GM12878 (cell line): ENCODE measurements at regions not wholly inside any gene's neighbourhood (a gene's known extent, or its start where the extent isn't known, plus 50 kb on each side); places are given as distances from the start of the nearest gene placed in this dataset.

Experiments
- ATAC-seq: fragments of 200-7000 bp; cut with Tn5 transposase; 3 replicates; pipeline ENCODE4 v1.9.1; 2020; ENCODE audit warnings: mild to moderate bottlenecking, moderate library complexity
- BruUV-seq: library from RNA; stranded (reverse); fragments of 400-500 nt; replicated peaks from 2 replicates; lab custom pipeline; 2021; lab: Mats Ljungman, UMichigan
- CTCF ChIA-PET: fragments of 300-600 bp; sonication (Branson Sonifier 250); formaldehyde crosslinking; extraction: SDS; loops from one replicate; lab custom pipeline; 2021; ENCODE audit warnings: inconsistent platforms; lab: Yijun Ruan, JAX
- POLR2A ChIA-PET: fragments of 350-600 bp; formaldehyde crosslinking; extraction: SDS; loops from one replicate; lab custom pipeline; 2021; ENCODE audit warnings: inconsistent platforms; lab: Charles Lee
- RAD21 ChIA-PET: fragments of 300-600 bp; sonication (Branson Sonifier 250); formaldehyde crosslinking; loops from one replicate; lab custom pipeline; 2023; ENCODE audit warnings: antibody characterized with exemption; ENCODE audit not compliant: unreplicated experiment; lab: Charles Lee
- SMC1A ChIA-PET: fragments of 300-600 bp; sonication (Branson Sonifier 250); formaldehyde crosslinking; loops from one replicate; lab custom pipeline; 2023; ENCODE audit not compliant: unreplicated experiment, uncharacterized antibody; lab: Charles Lee
- DNase-seq: peaks from one replicate; pipeline ENCODE4 v3.0.0-alpha.2; 2011; ENCODE audit warnings: low read depth, low spot score
- FAIRE-seq: peaks from 3 replicates; lab custom pipeline; 2011; peaks lifted over from hg19 to GRCh38; lab: Jason Lieb, UNC
- H2AFZ ChIP-seq: 2 replicates; pipeline ENCODE4 v1.6.0; 2011; ENCODE audit warnings: low read depth, low read length, control low read depth; ENCODE audit not compliant: control insufficient read depth
- H3K27ac ChIP-seq: 2 replicates; pipeline ENCODE4 v1.5.1; 2011; ENCODE audit warnings: control low read depth; ENCODE audit not compliant: control insufficient read depth, insufficient read depth
- H3K27me3 ChIP-seq, 2 experiments: replicated peaks in 1 of 2; 2 replicates each; pipeline versions ENCODE4 v1.6.0 to v1.6.1; 2011; ENCODE audit warnings: low read length in 1 of 2; ENCODE audit not compliant: control insufficient read depth in 2 of 2, insufficient read depth in 2 of 2
- H3K36me3 ChIP-seq, 2 experiments: 2 replicates each; pipeline ENCODE4 v1.5.1; 2011; ENCODE audit warnings: low read length in 1 of 2; ENCODE audit not compliant: control insufficient read depth in 2 of 2, insufficient read depth in 2 of 2
- H3K4me1 ChIP-seq: 2 replicates; pipeline ENCODE4 v1.6.1; 2011; ENCODE audit warnings: mild to moderate bottlenecking, low read length, moderate library complexity, mixed read lengths; ENCODE audit not compliant: control insufficient read depth, insufficient read depth
- H3K4me2 ChIP-seq: 2 replicates; pipeline ENCODE4 v1.6.0; 2011; ENCODE audit warnings: control low read depth; ENCODE audit not compliant: control insufficient read depth, insufficient read depth
- H3K4me3 ChIP-seq: fragments of 200-600 bp; sonication (generic); 2 replicates; pipeline ENCODE4 v1.5.1; 2016
- H3K79me2 ChIP-seq: 2 replicates; pipeline ENCODE4 v1.6.0; 2011; ENCODE audit warnings: low read length; ENCODE audit not compliant: control insufficient read depth, insufficient read depth
- H3K9ac ChIP-seq: 2 replicates; pipeline ENCODE4 v1.8.0; 2011; ENCODE audit warnings: low read length, control low read depth, mixed read lengths; ENCODE audit not compliant: control insufficient read depth, insufficient read depth
- H3K9me3 ChIP-seq: replicated peaks from 3 replicates; pipeline ENCODE4 v1.5.1; 2011; ENCODE audit warnings: mild to moderate bottlenecking, low read length; ENCODE audit not compliant: control insufficient read depth, insufficient read depth
- H4K20me1 ChIP-seq: 2 replicates; pipeline ENCODE4 v1.6.0; 2011; ENCODE audit not compliant: control insufficient read depth, insufficient read depth
- GATAD2B ChIP-seq: fragments of 450-650 bp; conservative IDR thresholded peaks from 2 replicates; pipeline ENCODE4 v1.6.1; 2017; ENCODE audit warnings: low read depth, mild to moderate bottlenecking, moderate library complexity
- MXI1 ChIP-seq: fragments of 150-350 bp; IDR thresholded peaks from 2 replicates; pipeline ENCODE4 v1.6.1; 2011; ENCODE audit warnings: low read depth, mild to moderate bottlenecking, inconsistent platforms, low read length, improper control_type of control experiment
- NR2C2 ChIP-seq: IDR thresholded peaks from 2 replicates; pipeline ENCODE4 v1.6.1; 2011; ENCODE audit warnings: borderline replicate concordance, low read depth; ENCODE audit not compliant: control insufficient read depth, insufficient read length
- POU2F2 ChIP-seq: IDR thresholded peaks from 3 replicates; pipeline ENCODE4 v1.6.1; 2011; ENCODE audit warnings: low read depth, mild to moderate bottlenecking, low read length, borderline replicate concordance
- RFX5 ChIP-seq: IDR thresholded peaks from 2 replicates; pipeline ENCODE4 v1.6.1; 2011; ENCODE audit warnings: low read depth, low read length, improper control_type of control experiment
- TCF3 ChIP-seq: IDR thresholded peaks from 2 replicates; pipeline ENCODE4 v1.6.1; 2012; ENCODE audit warnings: low read depth, mild to moderate bottlenecking, low read length, borderline replicate concordance; ENCODE audit not compliant: insufficient read depth
- ZNF217 ChIP-seq: fragments of 450-650 bp; IDR thresholded peaks from 2 replicates; pipeline ENCODE4 v1.6.1; 2017; ENCODE audit warnings: antibody characterized with exemption, mild to moderate bottlenecking
- WGBS: methylation state at CpG from one replicate; pipeline ENCODE4 v1.1.6; 2016; ENCODE audit warnings: low lambda C conversion rate; ENCODE audit not compliant: insufficient replicate concordance, insufficient coverage; ENCODE audit errors: missing lambda C conversion rate; 5-methylcytosine and 5-hydroxymethylcytosine counted together
- in situ Hi-C: fragments of 300-500 bp; cut with MboI; formaldehyde crosslinking; loops from 9 replicates; pipeline ENCODE4 v1.14.3; 2018; ENCODE audit warnings: mixed read lengths
- intact Hi-C: fragments of 100-400 bp; cut with micrococcal nuclease; formaldehyde crosslinking; loops from one replicate; pipeline ENCODE4 v1.14.2; 2022; ENCODE audit not compliant: unreplicated experiment
- TF ChIP-seq, protein P1 (sequence below): IDR thresholded peaks from 2 replicates; pipeline ENCODE4 v1.6.1; 2011; ENCODE audit warnings: borderline replicate concordance, low read depth, mild to moderate bottlenecking, moderate library complexity, low read length; ENCODE audit not compliant: insufficient read depth, poor library complexity, severe bottlenecking

- in situ Hi-C loops: no loop called here
- CTCF ChIA-PET: no interaction called here
- Histone ChIP-seq H2AFZ (no peak overlapping the region), H3K79me2 (no peaks in the 10 kb centered on the region), H3K27ac (no peak overlapping the region)
- RAD21 ChIA-PET: no interaction called here
- POLR2A ChIA-PET: no interaction called here
- TF ChIP-seq GATAD2B (no peak), RFX5 (no peak), NR2C2 (no peak), TCF3 (no peak), MXI1 (no peak), POU2F2 (no peak), ZNF217 (no peak)
- TF ChIP-seq, protein P1, sequence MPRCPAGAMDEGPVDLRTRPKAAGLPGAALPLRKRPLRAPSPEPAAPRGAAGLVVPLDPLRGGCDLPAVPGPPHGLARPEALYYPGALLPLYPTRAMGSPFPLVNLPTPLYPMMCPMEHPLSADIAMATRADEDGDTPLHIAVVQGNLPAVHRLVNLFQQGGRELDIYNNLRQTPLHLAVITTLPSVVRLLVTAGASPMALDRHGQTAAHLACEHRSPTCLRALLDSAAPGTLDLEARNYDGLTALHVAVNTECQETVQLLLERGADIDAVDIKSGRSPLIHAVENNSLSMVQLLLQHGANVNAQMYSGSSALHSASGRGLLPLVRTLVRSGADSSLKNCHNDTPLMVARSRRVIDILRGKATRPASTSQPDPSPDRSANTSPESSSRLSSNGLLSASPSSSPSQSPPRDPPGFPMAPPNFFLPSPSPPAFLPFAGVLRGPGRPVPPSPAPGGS: no peak
- TF ChIP-seq, all 136 proteins: peak for 0
- H3K4me3 ChIP-seq: no peak overlapping the region
- WGBS: 0% methylated on average over 2 of the region's 2 CpGs
- H3K9me3 ChIP-seq: no peaks in the 10 kb centered on the region
- ATAC-seq (no peak), FAIRE-seq (no peak), DNase-seq (no peak)
- no TSS peak for BruUV-seq
- H3K27me3 ChIP-seq: no peaks in the 10 kb centered on the region
- H3K4me2 ChIP-seq: no peak overlapping the region
- H3K36me3 ChIP-seq: no peaks in the 10 kb centered on the region
- SMC1A ChIA-PET: no interaction called here
- no peak overlapping the region for H3K9ac ChIP-seq
- no peaks in the 10 kb centered on the region for H3K4me1 ChIP-seq
- no peaks in the 10 kb centered on the region for H4K20me1 ChIP-seq
- intact Hi-C loops: no loop called here
Measured at GRCh38 chr6:54044059-54044458, 67.2 kb upstream of the MLIP start.
